Brain microvascular endothelial cell (primary cell): ENCODE measurements at regions not wholly inside any gene's neighbourhood (a gene's known extent, or its start where the extent isn't known, plus 50 kb on each side); places are given as distances from the start of the nearest gene placed in this dataset.
"Not testable (repeated sequence)": the region's sequence is repeated elsewhere in the genome, so short reads cannot be mapped to it uniquely, and the experiment has no call there.

Experiments
- DNase-seq: peaks from one replicate; pipeline ENCODE4 v3.0.0-alpha.2; 2020
- H3K27ac ChIP-seq: fragments of 250-450 bp; sonication (Bioruptor Pico); 2 replicates; pipeline ENCODE4 v1.5.1; 2020; ENCODE audit warnings: mild to moderate bottlenecking, moderate library complexity
- H3K27me3 ChIP-seq: fragments of 250-450 bp; sonication (Bioruptor Pico); replicated peaks from 2 replicates; pipeline ENCODE4 v1.5.1; 2020; ENCODE audit warnings: mild to moderate bottlenecking
- H3K36me3 ChIP-seq: fragments of 250-450 bp; sonication (Bioruptor Pico); replicated peaks from 2 replicates; pipeline ENCODE4 v1.5.1; 2020; ENCODE audit warnings: mild to moderate bottlenecking
- H3K4me3 ChIP-seq: 2 replicates; pipeline ENCODE4 v1.5.1; 2011; ENCODE audit warnings: low read depth, mild to moderate bottlenecking, control low read depth, low read length, moderate library complexity
- in situ Hi-C: cut with HindIII; loops from 2 replicates; pipeline ENCODE4 v1.10.0; 2017; ENCODE audit warnings: low sequenced_read_pairs, low pct_ligation_motif_present
- TF ChIP-seq, protein P1 (sequence below): IDR thresholded peaks from 2 replicates; pipeline ENCODE4 v1.5.1; 2011; ENCODE audit warnings: low read depth, mild to moderate bottlenecking, moderate library complexity, low read length, control low read depth, inconsistent platforms; ENCODE audit errors: missing control alignments

DNA sequence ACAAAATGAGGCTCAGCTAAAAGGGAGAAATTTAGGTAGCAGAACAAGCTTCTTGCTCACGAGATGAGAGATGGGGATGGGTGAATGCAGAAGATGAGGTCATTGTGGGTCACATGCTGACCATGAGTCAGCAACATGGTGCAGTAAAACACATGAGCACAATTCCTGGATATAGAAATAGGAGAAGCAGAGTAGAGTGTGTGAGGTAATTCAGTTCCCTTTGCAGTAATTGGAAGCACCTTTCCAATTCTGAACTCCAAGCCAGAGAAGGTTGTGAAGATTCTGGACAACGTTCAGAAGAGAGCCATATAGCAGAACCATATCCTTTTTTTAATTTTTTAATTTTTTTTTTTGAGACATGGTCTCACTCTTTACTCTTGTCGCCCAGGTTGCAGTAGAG, 62.0 kb upstream of the LMNTD1 start:
- in situ Hi-C loops: no loop called here
- no peaks in the 10 kb centered on the region for H3K27me3 ChIP-seq
- H3K27ac ChIP-seq: peak overlapping the region; percentile 15
- TF ChIP-seq, protein P1, sequence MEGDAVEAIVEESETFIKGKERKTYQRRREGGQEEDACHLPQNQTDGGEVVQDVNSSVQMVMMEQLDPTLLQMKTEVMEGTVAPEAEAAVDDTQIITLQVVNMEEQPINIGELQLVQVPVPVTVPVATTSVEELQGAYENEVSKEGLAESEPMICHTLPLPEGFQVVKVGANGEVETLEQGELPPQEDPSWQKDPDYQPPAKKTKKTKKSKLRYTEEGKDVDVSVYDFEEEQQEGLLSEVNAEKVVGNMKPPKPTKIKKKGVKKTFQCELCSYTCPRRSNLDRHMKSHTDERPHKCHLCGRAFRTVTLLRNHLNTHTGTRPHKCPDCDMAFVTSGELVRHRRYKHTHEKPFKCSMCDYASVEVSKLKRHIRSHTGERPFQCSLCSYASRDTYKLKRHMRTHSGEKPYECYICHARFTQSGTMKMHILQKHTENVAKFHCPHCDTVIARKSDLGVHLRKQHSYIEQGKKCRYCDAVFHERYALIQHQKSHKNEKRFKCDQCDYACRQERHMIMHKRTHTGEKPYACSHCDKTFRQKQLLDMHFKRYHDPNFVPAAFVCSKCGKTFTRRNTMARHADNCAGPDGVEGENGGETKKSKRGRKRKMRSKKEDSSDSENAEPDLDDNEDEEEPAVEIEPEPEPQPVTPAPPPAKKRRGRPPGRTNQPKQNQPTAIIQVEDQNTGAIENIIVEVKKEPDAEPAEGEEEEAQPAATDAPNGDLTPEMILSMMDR: no peak
- peak; percentile 81 for DNase-seq
- no peaks in the 10 kb centered on the region for H3K36me3 ChIP-seq
- no peak overlapping the region for H3K4me3 ChIP-seq

DNA sequence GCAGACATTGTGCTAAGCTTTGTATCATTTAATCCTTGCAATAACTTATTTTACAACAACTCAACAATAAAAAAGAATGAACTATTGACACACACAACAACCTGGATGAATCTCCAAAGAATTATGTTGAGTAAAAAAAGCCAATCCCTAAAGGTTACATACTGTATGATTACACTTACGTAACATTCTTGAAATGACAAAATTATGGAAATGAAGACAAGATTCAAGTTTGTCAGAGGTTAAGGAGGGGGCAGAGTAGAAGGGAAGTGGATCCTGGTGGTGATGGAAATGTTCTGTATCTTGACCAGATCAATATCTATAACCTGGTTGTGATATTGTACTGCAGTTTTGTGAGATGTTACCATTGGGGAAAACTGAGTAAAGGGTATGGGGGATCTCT, 63.2 kb upstream of the LMNTD1 start:
- DNase-seq: no peak
- in situ Hi-C loops: no loop called here
- Histone ChIP-seq H3K27ac (no peak overlapping the region), H3K4me3 (no peak overlapping the region), H3K27me3 (no peaks in the 10 kb centered on the region), H3K36me3 (no peaks in the 10 kb centered on the region)
- TF ChIP-seq, protein P1: no peak

DNA sequence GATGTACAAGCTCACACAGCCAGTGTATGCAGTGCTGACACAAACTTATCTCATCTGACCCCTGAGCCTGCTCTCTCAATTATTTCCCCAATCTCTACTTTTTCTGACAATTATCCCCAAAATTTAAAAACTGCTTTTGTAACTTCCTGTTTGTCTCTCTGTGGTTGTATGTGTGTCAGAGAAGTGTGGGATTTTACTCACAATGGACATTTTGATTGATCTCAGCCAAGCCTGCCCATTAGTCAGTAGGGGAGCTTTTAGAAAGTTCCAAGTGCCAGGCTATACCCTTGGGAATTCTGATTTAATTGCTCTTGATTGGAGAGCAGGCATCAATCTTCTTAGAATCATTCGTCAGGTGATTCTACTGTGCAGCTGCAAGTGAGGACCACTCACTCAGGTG, 64.9 kb upstream of the LMNTD1 start:
- Histone ChIP-seq H3K36me3 (no peaks in the 10 kb centered on the region), H3K4me3 (no peak overlapping the region), H3K27ac (no peak overlapping the region), H3K27me3 (no peaks in the 10 kb centered on the region)
- no peak for DNase-seq
- in situ Hi-C loops: no loop called here
- TF ChIP-seq, protein P1: no peak

DNA sequence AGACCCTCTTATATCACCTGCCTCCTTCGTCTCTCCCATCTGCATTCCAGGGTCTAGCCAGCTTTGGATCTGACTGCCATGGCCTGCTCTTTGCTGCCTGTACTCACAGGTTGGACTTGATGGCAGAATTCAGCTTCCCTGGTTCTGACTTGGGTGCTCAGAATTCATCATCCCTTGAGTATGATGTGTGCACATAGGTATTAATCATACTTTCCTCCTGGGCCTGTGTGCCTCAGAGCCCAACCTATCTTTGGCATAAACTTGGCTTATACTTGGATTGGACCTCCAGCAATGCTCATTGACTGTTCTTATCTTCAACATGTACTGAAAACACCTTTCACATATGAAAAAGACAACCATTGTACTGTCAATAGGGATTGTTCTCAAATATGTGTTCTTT, 70.7 kb upstream of the LMNTD1 start:
- no peak overlapping the region for H3K4me3 ChIP-seq
- H3K27me3 ChIP-seq: no peaks in the 10 kb centered on the region
- DNase-seq: no peak
- in situ Hi-C loops: no loop called here
- H3K36me3 ChIP-seq: no peaks in the 10 kb centered on the region
- TF ChIP-seq, protein P1: no peak
- H3K27ac ChIP-seq: no peak overlapping the region

DNA sequence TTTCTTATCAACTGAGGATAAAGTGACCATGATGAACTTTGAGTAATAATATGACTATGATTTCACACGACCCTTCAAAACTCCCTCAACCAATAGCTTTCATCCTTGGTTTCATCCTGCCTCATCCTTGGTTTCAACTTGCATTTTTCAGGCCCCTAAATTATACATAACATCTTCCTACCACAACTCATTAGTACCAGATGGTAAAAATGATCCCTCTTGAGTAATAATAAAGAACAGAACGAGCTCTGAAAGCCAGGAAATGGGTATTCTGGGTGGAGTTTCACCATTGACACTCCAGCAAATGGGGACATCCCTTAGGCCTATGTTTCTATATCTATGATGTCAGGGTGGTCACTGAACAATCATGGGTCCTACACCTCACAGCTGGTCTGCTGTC, 72.1 kb upstream of the LMNTD1 start:
- H3K27ac ChIP-seq: no peak overlapping the region
- H3K4me3 ChIP-seq: no peak overlapping the region
- in situ Hi-C loops: no loop called here
- H3K36me3 ChIP-seq: no peaks in the 10 kb centered on the region
- DNase-seq: no peak
- TF ChIP-seq, protein P1: no peak
- H3K27me3 ChIP-seq: no peaks in the 10 kb centered on the region

DNA sequence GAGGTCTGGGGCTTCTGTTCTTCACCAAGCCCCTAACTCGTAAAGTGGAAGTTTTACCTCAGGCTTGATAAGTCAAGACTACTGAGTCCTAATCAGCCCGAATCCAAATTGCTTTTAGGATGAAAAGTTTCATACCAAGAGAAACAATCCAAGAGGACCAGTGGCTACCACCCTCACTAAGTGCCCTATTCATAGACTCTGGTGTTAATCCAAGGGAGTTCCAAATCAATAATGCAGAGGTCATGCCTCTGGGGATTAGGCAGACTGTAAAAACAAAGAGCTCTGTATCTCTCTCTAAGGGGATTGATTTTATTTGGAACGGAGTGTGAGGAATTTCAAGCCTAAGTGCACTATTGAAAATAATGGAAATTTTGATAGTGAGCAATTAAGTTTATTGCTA, 76.3 kb upstream of the LMNTD1 start:
- no peak overlapping the region for H3K4me3 ChIP-seq
- DNase-seq: no peak
- H3K27ac ChIP-seq: no peak overlapping the region
- no peaks in the 10 kb centered on the region for H3K36me3 ChIP-seq
- in situ Hi-C loops: no loop called here
- H3K27me3 ChIP-seq: no peaks in the 10 kb centered on the region
- TF ChIP-seq, protein P1: no peak

DNA sequence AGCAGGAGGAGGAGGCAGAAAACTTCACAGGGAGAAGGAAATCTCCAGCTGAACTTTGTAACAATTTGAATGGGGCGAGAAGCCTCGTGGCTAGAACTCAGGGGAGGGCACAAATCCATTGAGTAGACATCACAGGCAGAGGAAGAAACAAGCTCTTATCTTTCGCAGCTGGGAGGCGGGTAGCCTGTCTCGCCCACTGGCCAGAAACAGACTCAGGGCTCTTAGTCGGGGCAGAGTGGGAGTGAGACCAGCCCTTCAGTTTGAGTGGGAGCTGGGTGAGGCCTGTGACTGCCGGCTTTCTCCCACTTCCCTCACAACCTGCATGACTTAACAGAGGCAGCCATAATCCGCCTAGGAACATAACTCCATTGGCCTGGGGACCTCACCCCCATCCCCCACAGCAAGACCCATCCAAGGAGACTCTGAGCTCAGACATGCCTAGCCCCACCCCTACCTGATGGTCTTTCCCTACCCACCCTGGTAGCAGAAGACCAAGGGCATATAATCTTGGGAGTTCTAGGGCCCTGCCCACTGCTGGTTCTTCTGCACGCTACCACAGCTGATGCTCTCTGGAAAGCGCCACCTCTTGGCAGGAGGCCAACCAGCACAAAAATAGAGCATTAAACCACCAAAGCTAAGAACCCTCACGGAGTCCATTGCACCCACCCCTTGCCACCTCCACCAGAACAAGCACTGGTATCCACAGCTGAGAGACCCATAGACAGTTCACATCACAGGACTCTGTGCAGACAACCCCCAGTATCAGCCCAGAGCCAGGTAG, 77.8 kb upstream of the LMNTD1 start:
- H3K36me3 ChIP-seq, H3K27me3 ChIP-seq, H3K27ac ChIP-seq, in situ Hi-C loops, DNase-seq, H3K4me3 ChIP-seq: not testable (repeated sequence)

DNA sequence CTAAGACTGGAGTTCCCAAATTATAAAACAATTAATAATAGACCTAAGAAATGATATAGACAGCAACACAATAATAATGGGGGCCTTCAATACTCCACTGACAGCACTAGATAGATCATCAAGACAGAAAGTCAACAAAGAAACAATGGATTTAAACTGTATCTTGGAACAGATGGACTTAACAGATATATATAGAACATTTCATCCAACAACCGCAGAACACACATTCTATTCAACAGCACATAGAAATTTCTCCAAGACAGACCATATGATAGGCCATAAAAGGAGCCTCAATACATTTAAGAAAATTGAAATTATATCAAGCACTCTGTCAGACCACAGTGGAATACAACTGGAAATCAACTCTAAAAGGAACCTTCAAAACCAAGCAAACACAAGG, 80.1 kb upstream of the LMNTD1 start:
- DNase-seq, H3K27me3 ChIP-seq, H3K27ac ChIP-seq, H3K36me3 ChIP-seq, H3K4me3 ChIP-seq, in situ Hi-C loops: not testable (repeated sequence)
